Left hindlimb (tissue), 1 donor: ENCODE measurements at regions not wholly inside any gene's neighbourhood (a gene's known extent, or its start where the extent isn't known, plus 50 kb on each side); places are given as distances from the start of the nearest gene placed in this dataset.
"Not testable (repeated sequence)": the region's sequence is repeated elsewhere in the genome, so short reads cannot be mapped to it uniquely, and the experiment has no call there.

Experiments used
- DNase-seq: peaks from one replicate; pipeline ENCODE4 v3.0.0-alpha.2; 2018

GRCh38 chr6:119430805-119431204 lies 81.2 kb upstream of the MAN1A1 start:
- DNase-seq, result no peak

DNA sequence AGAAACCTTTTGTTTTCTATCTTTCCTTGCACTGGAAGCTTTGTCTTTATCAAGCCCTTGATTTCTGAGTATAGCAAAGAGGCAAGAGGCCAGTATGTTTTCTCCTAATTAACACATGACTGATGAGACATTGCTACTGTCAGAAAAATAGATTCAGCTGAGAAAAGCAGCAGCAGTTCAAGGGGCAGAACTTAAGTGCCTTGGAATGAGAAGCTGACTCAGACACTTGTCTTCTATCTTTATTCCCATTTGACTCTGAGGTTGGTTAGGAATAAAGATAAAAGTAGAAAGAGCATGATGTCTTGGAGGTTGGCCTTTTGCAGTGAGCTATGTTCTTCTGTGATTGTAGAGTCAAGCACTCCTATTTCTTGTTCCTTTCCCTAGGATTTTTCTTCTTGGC lies 79.1 kb upstream of the MAN1A1 start:
- DNase-seq, result no peak

GRCh38 chr6:119426619-119427018 lies 77.1 kb upstream of the MAN1A1 start:
- no peak for DNase-seq

- no peak for DNase-seq
Observed at GRCh38 chr6:119423996-119424395, 74.4 kb upstream of the MAN1A1 start.

DNA sequence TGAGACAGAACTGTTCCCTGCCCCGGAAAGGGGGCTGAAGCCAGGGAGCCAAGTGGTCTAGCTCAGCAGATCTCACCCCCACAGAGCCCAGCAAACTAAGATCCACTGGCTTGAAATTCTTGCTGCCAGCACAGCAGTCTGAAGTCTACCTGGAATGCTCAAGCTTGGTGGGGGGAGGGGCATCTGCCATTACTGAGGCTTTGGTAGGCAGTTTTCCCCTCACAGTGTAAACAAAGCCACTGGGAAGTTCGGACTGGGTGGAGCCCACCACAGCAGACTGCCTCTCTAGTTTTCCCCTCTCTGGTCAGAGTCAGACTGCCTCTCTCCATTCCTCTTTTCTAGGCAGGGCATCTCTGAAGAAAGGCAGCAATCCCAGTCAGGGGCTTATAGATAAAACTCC lies 68.5 kb upstream of the MAN1A1 start:
- not testable (repeated sequence) for DNase-seq

- DNase-seq, result no peak
Observed at GRCh38 chr6:119407156-119407555, 57.6 kb upstream of the MAN1A1 start.

GRCh38 chr6:119405114-119405513 lies 55.6 kb upstream of the MAN1A1 start:
- DNase-seq, result not testable (repeated sequence)
